ENCODE measurements at regions not wholly inside any gene's neighbourhood (a gene's known extent, or its start where the extent isn't known, plus 50 kb on each side); places are given as distances from the start of the nearest gene placed in this dataset.

- no peak for DNase-seq (ENCODE audit: low read depth in 2 of 2)
Measured at GRCh38 chr1:229031481-229032341, 239.2 kb upstream of the RAB4A start.

DNA sequence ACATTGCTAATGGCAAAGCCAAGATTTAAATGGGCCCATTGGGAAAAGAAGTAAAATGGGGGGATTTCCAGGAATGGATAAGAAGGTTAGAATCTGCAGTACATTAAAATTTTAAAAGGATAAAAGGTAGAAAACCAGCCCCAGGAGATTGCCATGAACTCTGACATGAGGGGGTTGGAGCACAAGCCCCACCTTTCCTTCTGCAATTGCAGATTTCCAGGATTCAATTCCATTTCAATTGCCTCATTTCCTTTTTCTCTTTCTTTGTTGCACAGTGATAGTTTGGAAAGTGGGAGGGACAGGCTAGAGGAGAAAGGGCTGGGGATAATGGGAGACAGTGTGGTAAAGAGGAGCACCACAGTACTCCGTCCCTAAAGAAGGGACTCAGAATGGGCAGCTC lies 238.5 kb upstream of the RAB4A start:
- DNase-seq (ENCODE audit: low read depth in 2 of 2): no peak

DNA sequence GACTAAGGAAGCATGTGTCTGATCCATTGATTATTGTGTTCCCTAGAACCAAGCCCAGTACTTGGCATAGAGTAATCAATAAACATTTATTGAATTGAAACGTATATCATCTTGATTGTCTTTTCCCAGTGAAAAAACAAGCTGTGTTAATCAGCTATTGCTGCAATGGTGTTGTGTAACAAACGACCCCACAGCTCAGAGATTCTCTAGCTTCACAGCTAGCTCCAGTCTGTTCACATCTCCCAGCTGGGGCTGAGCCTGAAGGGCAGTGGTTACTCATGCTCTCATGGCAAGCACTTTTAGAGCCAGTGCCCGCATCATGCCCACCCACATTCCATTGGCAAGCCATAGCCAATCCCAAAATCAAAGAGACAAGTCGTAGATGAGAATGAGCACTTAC lies 237.4 kb upstream of the RAB4A start:
- DNase-seq (ENCODE audit: low read depth in 2 of 2): no peak

DNA sequence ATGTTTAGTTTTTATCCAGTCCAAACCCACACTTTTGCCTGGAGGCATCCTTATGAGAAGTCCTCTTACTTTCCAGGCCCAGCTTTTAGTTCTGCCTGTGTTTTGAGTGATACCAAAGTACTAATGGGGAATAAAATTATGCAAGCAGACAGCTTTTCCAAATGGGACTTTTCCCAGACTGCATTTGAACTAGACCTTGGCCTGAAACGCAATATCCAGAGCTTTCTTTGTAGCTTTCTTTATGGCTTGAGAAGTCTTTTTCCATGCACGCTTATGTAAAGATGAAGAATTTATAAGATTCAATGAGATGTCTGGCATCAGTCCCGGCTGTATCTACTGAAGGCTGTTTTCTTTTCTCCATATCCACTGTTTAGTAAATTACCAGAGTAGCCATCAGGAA lies 236.6 kb upstream of the RAB4A start:
- DNase-seq (ENCODE audit: low read depth in 2 of 2): no peak

DNA sequence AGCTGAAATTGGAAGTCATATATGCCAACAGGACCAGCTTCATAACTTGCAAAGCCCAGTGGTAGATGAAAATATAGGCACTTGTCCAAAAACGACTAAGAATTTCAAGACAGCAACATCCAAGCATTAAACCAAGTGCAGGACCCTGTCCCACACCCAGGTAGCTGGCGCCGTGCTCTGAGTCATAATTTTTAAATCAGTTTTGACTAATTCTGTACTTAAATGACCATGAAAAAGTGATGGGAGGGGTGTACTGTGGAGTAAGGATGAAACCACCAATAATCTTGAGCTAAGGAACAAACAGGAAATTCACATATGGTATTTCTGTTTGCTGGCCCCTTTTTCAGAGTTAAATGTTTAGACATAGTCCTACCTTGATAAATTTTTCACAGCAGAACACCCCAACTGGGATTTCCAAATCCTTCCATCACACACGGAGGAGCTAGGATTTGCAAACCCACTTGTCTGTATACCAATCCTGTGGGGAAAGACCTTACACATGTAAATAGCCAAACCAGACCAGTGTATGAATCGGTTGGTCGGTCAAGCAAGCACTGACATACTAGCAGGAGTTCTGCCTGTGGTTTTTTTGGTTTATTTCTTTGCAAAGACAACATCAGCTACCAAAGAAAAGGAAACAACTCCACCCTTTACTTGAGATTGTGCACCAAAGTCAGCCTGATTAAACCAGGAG lies 235.7 kb upstream of the RAB4A start:
- DNase-seq (ENCODE audit: low read depth in 2 of 2): no peak

GRCh38 chr1:229035748-229036082 lies 235.2 kb upstream of the RAB4A start:
- no peak for DNase-seq (ENCODE audit: low read depth in 2 of 2)

- DNase-seq (ENCODE audit: low read depth in 2 of 2): no peak
Measured at GRCh38 chr1:229037806-229038405, 233.0 kb upstream of the RAB4A start.

DNA sequence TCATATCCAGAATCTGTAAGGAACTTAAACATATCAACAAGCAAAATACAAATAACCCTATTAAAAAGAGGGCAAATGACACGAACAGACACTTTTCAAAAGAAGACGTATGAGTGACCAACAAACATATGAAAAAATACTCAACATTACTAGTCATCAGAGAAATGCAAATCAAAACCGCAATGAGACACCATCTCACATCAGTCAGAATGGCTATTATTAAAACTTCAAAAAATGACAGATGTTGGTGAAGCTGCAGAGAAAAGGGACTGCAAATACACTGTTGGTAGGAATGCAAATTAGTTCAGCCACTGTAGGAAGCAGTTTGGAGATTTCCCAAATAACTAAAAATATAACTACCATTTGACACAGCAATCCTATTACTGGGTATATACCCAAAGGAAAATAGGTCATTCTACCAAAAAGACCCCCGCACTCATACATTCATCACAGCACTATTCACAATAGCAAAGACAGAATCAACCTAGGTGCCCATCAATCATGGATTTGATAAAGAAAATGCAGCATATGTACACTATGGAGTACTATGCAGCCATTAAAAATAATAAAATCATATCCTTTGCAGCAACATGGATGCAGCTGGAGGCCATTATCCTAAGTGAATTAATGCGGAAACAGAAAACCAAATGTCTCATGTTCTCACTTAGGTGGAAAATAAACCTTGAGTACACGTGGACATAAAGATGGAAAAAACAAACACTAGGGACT lies 230.1 kb upstream of the RAB4A start:
- DNase-seq (ENCODE audit: low read depth in 2 of 2): no peak

DNA sequence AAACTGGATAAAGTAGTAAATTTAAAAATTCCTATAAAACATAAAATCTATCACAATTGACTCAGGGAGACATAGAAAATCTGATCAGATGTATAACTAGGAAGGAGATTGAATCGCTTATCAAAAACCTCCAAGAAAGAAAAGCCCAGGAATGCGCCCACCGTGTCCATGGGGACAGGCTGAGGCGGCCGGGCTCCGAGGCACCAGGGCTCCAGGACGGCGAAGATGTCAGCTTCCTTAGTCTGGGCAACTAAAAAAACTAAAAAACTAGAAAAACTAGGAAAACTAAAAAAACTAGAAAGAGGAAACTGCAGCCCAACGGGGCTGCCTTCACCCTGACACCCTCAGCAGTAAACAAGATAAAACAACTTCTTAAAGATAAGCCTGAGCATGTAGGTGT lies 229.0 kb upstream of the RAB4A start:
- DNase-seq (ENCODE audit: low read depth in 2 of 2): no peak

- DNase-seq (ENCODE audit: low read depth in 2 of 2): no peak
Measured at GRCh38 chr1:229042482-229042881, 228.4 kb upstream of the RAB4A start.

DNA sequence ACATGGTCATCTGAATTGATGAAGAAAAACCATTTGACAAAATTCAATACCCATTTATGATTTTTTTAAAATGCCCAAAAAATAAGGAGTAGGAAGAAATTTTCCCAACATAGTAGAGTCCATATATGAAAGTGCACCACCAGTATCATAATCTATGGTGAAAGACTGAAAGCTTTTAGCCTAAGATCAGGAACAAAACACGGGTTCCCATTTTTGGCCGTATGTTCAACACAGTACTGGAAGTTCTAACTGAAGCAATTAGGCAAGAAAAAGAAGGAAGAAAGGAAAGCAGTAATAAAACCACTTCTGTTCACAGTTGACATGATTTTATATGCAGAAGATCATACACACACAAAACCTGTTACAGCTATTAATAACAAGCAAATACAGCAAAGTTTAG lies 227.8 kb upstream of the RAB4A start:
- no peak for DNase-seq (ENCODE audit: low read depth in 2 of 2)

- DNase-seq (ENCODE audit: low read depth in 2 of 2): no peak
Measured at GRCh38 chr1:229046251-229046853, 224.6 kb upstream of the RAB4A start.

DNA sequence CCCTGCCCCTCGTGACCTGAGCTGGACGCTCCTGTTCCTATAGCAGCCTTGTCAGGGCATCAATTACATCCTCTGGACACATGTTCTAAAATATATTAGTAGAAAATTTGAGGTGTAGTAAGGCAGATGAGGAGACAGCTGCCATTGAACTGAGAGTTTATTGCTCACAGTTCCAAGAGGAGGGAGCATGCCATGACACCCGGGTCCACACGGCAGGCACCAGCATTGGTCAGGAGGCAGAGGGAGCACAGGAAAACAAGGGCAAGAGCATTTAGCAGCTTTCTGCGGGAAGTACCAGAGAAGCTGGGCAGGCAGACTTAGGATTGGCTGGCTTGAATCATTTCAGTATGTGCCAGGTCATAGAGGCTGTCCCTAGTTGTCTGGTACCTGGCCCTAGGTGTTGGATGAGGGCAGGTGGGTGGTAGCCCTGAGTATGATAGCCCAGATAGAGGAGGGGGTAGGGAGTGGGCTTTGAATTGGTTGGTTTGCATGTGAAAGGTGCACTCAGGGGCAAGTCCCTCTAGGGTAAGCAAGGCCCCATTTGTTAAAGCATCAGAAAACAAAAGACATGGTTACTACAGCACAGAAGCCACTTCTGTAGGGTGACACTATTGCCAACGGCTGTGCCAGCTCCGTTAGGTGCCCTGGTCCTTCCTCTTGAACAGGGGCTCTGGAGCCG lies 223.6 kb upstream of the RAB4A start:
- DNase-seq (ENCODE audit: low read depth in 2 of 2): no peak

DNA sequence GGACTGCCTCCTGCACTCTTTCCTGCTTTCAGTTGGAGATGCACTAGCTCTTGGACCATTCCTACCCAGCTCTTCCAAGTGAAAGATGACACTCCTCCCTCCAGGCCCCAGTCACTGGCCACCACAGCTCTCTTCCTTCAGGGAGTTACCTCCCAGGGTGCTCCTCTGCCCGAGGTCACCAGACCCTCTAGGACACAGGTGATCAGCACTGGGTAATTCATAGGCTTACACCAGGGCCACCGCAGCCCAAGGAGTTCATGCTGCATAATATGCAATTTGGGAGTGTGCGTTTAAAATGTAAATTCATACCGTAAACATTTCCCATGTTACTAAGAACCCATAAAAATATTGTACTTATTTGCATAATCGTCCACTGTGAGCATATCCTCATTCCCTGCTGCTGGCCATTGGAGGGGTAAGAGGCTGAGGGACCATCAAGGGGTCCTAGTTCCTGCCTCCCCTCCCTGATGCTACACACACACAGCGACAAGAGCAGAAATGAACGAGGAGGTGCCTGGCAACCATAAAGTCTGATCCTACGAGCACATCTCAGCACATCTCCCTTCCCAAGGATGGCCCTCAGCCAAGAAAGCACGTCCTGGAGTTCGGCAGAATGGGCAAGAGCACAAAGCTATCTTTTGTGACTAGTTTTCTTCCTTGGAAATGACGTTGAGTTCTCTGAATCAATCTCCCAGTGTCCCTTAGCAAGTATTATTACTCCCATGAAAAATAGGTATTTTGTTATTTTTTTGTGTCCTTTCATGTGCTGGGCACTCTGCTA lies 222.9 kb upstream of the RAB4A start:
- DNase-seq (ENCODE audit: low read depth in 2 of 2): no peak

GRCh38 chr1:229048896-229049295 lies 222.0 kb upstream of the RAB4A start:
- DNase-seq (ENCODE audit: low read depth in 2 of 2): no peak

DNA sequence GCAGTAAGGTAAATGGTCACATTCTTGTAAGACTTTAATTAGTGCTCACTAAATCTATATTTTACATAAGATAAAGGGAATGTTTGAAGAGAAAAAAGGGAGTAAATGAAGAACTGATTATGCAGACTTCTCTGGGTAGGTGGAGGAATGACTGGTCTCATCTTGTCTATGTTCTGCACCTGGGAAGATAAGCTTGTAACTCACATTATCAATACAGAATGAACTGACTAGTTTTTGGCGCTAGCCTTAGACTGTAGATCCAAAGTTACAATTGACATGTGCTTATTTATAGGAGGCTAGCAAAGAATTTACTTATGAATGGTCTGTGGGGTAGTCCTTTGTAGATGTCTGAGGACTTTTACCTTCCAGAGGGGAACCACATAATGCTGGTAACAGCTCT lies 214.9 kb upstream of the RAB4A start:
- no peak for DNase-seq (ENCODE audit: low read depth in 2 of 2)

DNA sequence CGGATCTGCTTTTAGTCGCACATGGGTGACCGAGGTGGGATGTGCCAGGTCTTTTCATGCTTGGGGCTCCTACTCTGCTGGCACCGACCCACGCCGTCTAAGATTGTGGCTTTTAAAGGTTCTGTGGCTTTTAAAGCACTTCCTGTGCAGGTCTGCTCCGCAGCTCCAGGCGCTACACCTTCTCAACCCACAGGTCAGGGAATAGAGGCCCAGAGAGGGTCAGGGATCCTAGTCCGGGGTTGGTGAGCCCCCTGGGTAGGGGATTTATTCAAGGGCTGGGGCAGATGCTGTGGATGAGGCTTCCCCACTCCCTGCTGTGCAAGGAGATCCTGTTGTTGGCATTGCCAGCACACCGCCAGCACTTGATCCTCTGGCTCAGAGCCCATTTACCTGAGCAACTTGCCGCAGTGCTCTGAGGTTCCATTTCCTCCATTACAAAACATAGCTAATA lies 212.8 kb upstream of the RAB4A start:
- peak in 1 of 2 donors; percentile 2 for DNase-seq (ENCODE audit: low read depth in 2 of 2)

- DNase-seq (ENCODE audit: low read depth in 2 of 2): no peak
Measured at GRCh38 chr1:229058729-229059128, 212.2 kb upstream of the RAB4A start.

GRCh38 chr1:229059671-229060539 lies 211.0 kb upstream of the RAB4A start:
- DNase-seq (ENCODE audit: low read depth in 2 of 2): no peak
